Lung (tissue), 11 donors: ENCODE measurements at regions not wholly inside any gene's neighbourhood (a gene's known extent, or its start where the extent isn't known, plus 50 kb on each side); places are given as distances from the start of the nearest gene placed in this dataset.

Experiments
- ATAC-seq: fragments of 200-7000 bp; cut with Tn5 transposase; one replicate; pipeline ENCODE4 v1.9.1; 2020; ENCODE audit warnings: moderate number of reproducible peaks; ENCODE audit not compliant: insufficient read depth, low FRiP score
- DNase-seq, 3 donors: peaks; one replicate each; pipeline ENCODE4 v3.0.0-alpha.2; 2013 to 2017
- H3K27ac ChIP-seq, 2 donors: one replicate each; pipeline ENCODE4 v1.5.1; 2013; ENCODE audit warnings: mild to moderate bottlenecking in 2 of 2, moderate library complexity in 2 of 2, control low read depth in 1 of 2, inconsistent platforms in 1 of 2, low read depth in 1 of 2, low read length in 1 of 2
- H3K27me3 ChIP-seq, 3 donors: one replicate each; pipeline ENCODE4 v1.5.1; 2013; ENCODE audit warnings: low read length in 2 of 3; ENCODE audit not compliant: control insufficient read depth in 3 of 3, insufficient read depth in 3 of 3
- H3K36me3 ChIP-seq, 4 donors: one replicate each; pipeline ENCODE4 v1.5.1; 2013; ENCODE audit warnings: low read length in 4 of 4, mild to moderate bottlenecking in 1 of 4, moderate library complexity in 1 of 4; ENCODE audit not compliant: control insufficient read depth in 4 of 4, insufficient read depth in 4 of 4
- H3K4me1 ChIP-seq, 5 donors: one replicate each; pipeline ENCODE4 v1.5.1; 2013; ENCODE audit warnings: low read length in 5 of 5, mild to moderate bottlenecking in 2 of 5, moderate library complexity in 1 of 5; ENCODE audit not compliant: control insufficient read depth in 5 of 5, insufficient read depth in 5 of 5
- H3K4me3 ChIP-seq: one replicate; pipeline ENCODE4 v1.5.1; 2013; ENCODE audit warnings: mild to moderate bottlenecking, control low read depth, moderate library complexity
- H3K9ac ChIP-seq, 2 donors: one replicate each; pipeline ENCODE4 v1.5.1; 2013; ENCODE audit warnings: low read length in 2 of 2, control low read depth in 1 of 2; ENCODE audit not compliant: insufficient read depth in 1 of 2
- H3K9me3 ChIP-seq, 4 donors: one replicate each; pipeline ENCODE4 v1.5.1; 2013; ENCODE audit warnings: low read length in 3 of 4, mild to moderate bottlenecking in 1 of 4, moderate library complexity in 1 of 4; ENCODE audit not compliant: control insufficient read depth in 4 of 4, insufficient read depth in 3 of 4
- WGBS, 2 donors: extraction: QIAGEN DNeasy Blood & Tissue Kit; methylation state at CpG; one replicate each; pipeline ENCODE4 v1.1.7; 2013; 5-methylcytosine and 5-hydroxymethylcytosine counted together
- TF ChIP-seq, protein P1 (sequence below): IDR thresholded peaks from 2 replicates; pipeline ENCODE4 v1.5.1; 2012; ENCODE audit warnings: mild to moderate bottlenecking; ENCODE audit errors: control extremely low read depth, extremely low read depth
- donor health status: control.
- donor health status: control.
- donor health status: Bipolar disorder and iron deficiency.
- donor health status: healthy.
- donor health status: DM: yes; HTN: yes; CAD: no.

- peaks cover 0 to 4% (median 2%) of the 10 kb centered on the region in 5 donors for H3K4me1 ChIP-seq
- H3K9ac ChIP-seq: no peak overlapping the region
- H3K27ac ChIP-seq: no peak overlapping the region
- ATAC-seq (no peak), DNase-seq (no peak)
- peaks cover 0 to under 1% (median under 1%) of the 10 kb centered on the region in 4 donors for H3K9me3 ChIP-seq
- H3K27me3 ChIP-seq: no peaks in the 10 kb centered on the region
- H3K36me3 ChIP-seq: no peaks in the 10 kb centered on the region
- TF ChIP-seq, protein P1, sequence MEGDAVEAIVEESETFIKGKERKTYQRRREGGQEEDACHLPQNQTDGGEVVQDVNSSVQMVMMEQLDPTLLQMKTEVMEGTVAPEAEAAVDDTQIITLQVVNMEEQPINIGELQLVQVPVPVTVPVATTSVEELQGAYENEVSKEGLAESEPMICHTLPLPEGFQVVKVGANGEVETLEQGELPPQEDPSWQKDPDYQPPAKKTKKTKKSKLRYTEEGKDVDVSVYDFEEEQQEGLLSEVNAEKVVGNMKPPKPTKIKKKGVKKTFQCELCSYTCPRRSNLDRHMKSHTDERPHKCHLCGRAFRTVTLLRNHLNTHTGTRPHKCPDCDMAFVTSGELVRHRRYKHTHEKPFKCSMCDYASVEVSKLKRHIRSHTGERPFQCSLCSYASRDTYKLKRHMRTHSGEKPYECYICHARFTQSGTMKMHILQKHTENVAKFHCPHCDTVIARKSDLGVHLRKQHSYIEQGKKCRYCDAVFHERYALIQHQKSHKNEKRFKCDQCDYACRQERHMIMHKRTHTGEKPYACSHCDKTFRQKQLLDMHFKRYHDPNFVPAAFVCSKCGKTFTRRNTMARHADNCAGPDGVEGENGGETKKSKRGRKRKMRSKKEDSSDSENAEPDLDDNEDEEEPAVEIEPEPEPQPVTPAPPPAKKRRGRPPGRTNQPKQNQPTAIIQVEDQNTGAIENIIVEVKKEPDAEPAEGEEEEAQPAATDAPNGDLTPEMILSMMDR: no peak
- no peak overlapping the region for H3K4me3 ChIP-seq
- WGBS, 2 donors: 75 to 91% methylated on average over 3 to 4 of the region's 4 CpGs
Observed at GRCh38 chr13:106393776-106394175, 141.7 kb downstream of the EFNB2 start.

DNA sequence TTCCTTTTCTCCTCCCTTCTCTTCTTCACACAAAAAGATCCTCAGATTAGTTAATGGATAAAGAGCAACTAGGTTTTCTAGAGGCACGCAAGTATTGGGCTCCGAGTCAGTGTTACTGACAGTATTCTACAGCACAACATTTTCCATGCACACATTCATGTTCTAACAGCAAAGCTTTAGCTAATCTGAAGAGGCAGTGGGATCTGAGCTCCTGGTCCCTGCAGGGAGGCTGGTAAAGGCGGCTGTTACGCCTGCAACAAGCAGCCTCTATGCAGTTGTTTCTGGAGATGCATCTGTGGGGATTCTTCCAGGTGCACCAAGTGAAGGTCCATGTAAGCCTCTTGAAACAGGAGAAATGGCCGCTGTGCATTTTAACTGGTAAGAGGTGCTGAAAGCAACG is 143.8 kb downstream of the EFNB2 start:
- H3K4me1 ChIP-seq: peaks cover 0 to 4% (median 2%) of the 10 kb centered on the region in 5 donors
- peaks cover 0 to 4% (median 2%) of the 10 kb centered on the region in 4 donors for H3K9me3 ChIP-seq
- TF ChIP-seq, protein P1: no peak
- H3K27me3 ChIP-seq: no peaks in the 10 kb centered on the region
- no peak for DNase-seq
- WGBS, 2 donors: 96% methylated on average over 6 of the region's 6 CpGs
- no peak overlapping the region for H3K4me3 ChIP-seq
- H3K36me3 ChIP-seq: no peaks in the 10 kb centered on the region
- H3K27ac ChIP-seq: no peak overlapping the region
- no peak overlapping the region for H3K9ac ChIP-seq
- no peak for ATAC-seq

DNA sequence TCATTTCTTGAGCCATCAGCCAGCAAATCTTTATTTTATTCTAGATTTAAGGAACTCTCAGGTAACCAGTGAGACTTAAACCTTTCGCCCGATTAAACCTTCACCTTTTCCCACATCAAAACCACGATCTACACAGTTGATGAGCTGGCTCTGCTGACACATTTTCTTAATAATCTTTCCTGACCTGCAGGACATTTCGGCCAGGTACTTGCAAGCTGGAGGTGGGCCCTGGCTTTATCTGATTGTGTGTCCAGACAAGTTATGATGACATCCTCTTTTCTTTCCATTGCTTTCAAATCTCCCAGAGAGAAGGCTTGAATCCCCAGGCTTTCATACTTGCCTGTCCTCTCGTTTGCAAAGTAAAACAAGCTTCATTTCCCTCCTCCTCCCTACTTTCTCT is 144.2 kb downstream of the EFNB2 start:
- Histone ChIP-seq H3K4me1 (peaks cover 0 to 4% (median 2%) of the 10 kb centered on the region in 5 donors), H3K27me3 (no peaks in the 10 kb centered on the region), H3K4me3 (no peak overlapping the region), H3K9ac (no peak overlapping the region), H3K9me3 (peaks cover 0 to 4% (median 2%) of the 10 kb centered on the region in 4 donors), H3K27ac (no peak overlapping the region), H3K36me3 (no peaks in the 10 kb centered on the region)
- TF ChIP-seq, protein P1: no peak
- WGBS, 2 donors: 91 to 93% methylated on average over 5 of the region's 5 CpGs
- no peak for ATAC-seq
- DNase-seq: no peak

DNA sequence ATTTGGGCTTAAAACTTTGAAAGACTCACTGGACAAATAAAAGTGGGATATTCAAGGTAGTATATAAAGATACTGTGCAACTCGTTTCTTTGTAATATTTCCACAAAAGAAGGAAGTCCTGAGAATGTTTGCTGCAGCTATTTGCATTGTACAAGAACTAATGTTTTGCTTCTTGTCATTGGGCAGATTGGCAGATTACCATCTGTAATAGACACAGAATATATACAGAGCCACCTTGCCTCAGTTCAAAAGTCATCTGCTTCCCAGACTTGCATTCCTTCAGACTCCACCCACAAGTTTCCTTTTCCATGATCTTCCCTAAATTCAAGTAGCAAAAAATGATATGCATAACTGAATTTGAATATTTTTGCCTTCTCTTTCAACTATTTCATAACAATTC is 145.1 kb downstream of the EFNB2 start:
- H3K27me3 ChIP-seq: no peaks in the 10 kb centered on the region
- no peak overlapping the region for H3K27ac ChIP-seq
- no peak for ATAC-seq
- H3K9ac ChIP-seq: no peak overlapping the region
- peaks cover 0 to 4% (median 2%) of the 10 kb centered on the region in 4 donors for H3K9me3 ChIP-seq
- 28 to 29% methylated on average over 1 of the region's 1 CpG for WGBS, 2 donors
- H3K4me3 ChIP-seq: no peak overlapping the region
- no peaks in the 10 kb centered on the region for H3K36me3 ChIP-seq
- DNase-seq: no peak
- peaks cover 0 to 4% (median 2%) of the 10 kb centered on the region in 5 donors for H3K4me1 ChIP-seq
- TF ChIP-seq, protein P1: no peak
